Hippocampal formation (tissue), 2 donors: ENCODE measurements at regions not wholly inside any gene's neighbourhood (a gene's known extent, or its start where the extent isn't known, plus 50 kb on each side); places are given as distances from the start of the nearest gene placed in this dataset.
"Not testable (repeated sequence)": the region's sequence is repeated elsewhere in the genome, so short reads cannot be mapped to it uniquely, and the experiment has no call there.

Source experiments
- DNase-seq, 2 donors: peaks; one replicate each; lab custom pipeline; 2025; lab: John Stamatoyannopoulos, UW

- DNase-seq: not testable (repeated sequence)
These were observed 53.9 kb upstream of the TUSC1 start for GRCh38 chr9:25731895-25732794.
